ENCODE measurements at regions not wholly inside any gene's neighbourhood (a gene's known extent, or its start where the extent isn't known, plus 50 kb on each side); places are given as distances from the start of the nearest gene placed in this dataset.

DNA sequence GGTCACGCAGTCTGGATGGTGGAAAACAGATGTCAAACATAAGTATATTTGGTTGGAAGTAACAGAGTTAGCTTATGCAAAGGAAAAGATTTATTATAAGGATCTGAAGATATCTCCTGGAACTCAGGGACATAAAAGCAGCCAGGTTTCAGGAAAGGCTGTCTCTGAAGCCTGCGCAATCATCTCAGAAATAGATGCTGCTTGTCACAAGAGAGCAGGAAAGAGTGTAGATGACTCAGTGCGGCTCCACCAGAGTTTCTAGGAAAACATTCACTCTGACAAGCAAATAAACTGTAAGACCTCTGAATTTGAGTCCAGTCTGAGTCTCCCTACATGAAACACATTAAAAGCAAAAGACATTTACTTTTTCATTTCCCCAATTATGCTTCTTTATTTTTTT lies 220.4 kb upstream of the HTR2A start:
- TF ChIP-seq YY1 (IDR thresholded peaks at IDR 0.05; ENCODE audit: insufficient read depth, insufficient read length) (no peak), ZNF274 (IDR thresholded peaks at IDR 0.05; ENCODE audit: low read depth, low read length) (no peak), SUZ12 (IDR thresholded peaks at IDR 0.05; ENCODE audit: extremely low read depth, insufficient read depth, insufficient read length) (no peak)
